SK-N-SH (cell line): ENCODE measurements at regions not wholly inside any gene's neighbourhood (a gene's known extent, or its start where the extent isn't known, plus 50 kb on each side); places are given as distances from the start of the nearest gene placed in this dataset.

ENCODE experiments used
- EZH2phosphoT487 ChIP-seq: fragments of 200-600 bp; sonication (generic); IDR thresholded peaks from 2 replicates; pipeline ENCODE4 v1.6.1; 2017; ENCODE audit warnings: low read depth, mixed run types, mild to moderate bottlenecking, antibody characterized with exemption, moderate library complexity, borderline replicate concordance
- POLR2AphosphoS5 ChIP-seq: IDR thresholded peaks from 2 replicates; pipeline ENCODE4 v1.6.1; 2012; ENCODE audit warnings: low read depth, low read length
- RCOR1 ChIP-seq: fragments of 150-350 bp; IDR thresholded peaks from 2 replicates; pipeline ENCODE4 v1.6.1; 2017; ENCODE audit warnings: antibody characterized with exemption, low read length
- TAF1 ChIP-seq: IDR thresholded peaks from 2 replicates; pipeline ENCODE4 v1.6.1; 2012; ENCODE audit warnings: low read depth, mild to moderate bottlenecking, low read length, moderate library complexity, borderline replicate concordance
- YY1 ChIP-seq: IDR thresholded peaks from 2 replicates; pipeline ENCODE4 v1.4.0; 2012; ENCODE audit warnings: low read depth, mild to moderate bottlenecking
- TF ChIP-seq, protein P1 (sequence below): fragments of 150-350 bp; IDR thresholded peaks from 2 replicates; pipeline ENCODE4 v1.6.1; 2017; ENCODE audit warnings: antibody characterized with exemption, low read length, low read depth, borderline replicate concordance
- TF ChIP-seq, protein P2 (sequence below): fragments of 200-600 bp; sonication (generic); IDR thresholded peaks from 2 replicates; pipeline ENCODE4 v1.6.1; 2017; ENCODE audit warnings: antibody characterized with exemption, mild to moderate bottlenecking, moderate library complexity

DNA sequence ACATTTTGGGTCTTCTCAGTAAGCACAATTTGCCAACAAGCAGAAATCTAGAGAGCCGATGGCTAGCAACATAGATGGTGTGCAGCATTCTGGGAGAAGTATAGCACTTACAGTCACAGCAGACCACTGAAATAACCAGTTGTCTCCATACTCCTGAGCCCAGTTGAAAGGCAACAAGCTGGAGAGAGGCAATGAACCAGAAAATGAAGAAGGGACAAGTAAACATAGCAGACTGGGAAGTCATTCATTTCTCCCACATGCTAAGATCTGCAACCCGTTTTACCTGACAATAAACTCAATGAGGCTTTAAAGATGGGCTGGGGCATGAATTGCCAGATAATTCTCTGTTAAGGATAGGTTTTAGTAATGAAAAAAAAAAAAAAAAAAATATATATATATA is 575.6 kb upstream of the GRAMD2B start:
- TF ChIP-seq, protein P1, sequence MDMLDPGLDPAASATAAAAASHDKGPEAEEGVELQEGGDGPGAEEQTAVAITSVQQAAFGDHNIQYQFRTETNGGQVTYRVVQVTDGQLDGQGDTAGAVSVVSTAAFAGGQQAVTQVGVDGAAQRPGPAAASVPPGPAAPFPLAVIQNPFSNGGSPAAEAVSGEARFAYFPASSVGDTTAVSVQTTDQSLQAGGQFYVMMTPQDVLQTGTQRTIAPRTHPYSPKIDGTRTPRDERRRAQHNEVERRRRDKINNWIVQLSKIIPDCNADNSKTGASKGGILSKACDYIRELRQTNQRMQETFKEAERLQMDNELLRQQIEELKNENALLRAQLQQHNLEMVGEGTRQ = no peak
- TF ChIP-seq POLR2AphosphoS5 (no peak), TAF1 (no peak), YY1 (no peak), EZH2phosphoT487 (no peak), RCOR1 (no peak)
- TF ChIP-seq, protein P2, sequence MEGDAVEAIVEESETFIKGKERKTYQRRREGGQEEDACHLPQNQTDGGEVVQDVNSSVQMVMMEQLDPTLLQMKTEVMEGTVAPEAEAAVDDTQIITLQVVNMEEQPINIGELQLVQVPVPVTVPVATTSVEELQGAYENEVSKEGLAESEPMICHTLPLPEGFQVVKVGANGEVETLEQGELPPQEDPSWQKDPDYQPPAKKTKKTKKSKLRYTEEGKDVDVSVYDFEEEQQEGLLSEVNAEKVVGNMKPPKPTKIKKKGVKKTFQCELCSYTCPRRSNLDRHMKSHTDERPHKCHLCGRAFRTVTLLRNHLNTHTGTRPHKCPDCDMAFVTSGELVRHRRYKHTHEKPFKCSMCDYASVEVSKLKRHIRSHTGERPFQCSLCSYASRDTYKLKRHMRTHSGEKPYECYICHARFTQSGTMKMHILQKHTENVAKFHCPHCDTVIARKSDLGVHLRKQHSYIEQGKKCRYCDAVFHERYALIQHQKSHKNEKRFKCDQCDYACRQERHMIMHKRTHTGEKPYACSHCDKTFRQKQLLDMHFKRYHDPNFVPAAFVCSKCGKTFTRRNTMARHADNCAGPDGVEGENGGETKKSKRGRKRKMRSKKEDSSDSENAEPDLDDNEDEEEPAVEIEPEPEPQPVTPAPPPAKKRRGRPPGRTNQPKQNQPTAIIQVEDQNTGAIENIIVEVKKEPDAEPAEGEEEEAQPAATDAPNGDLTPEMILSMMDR = no peak
